Right ventricle myocardium inferior (tissue), 1 donor: ENCODE measurements at regions not wholly inside any gene's neighbourhood (a gene's known extent, or its start where the extent isn't known, plus 50 kb on each side); places are given as distances from the start of the nearest gene placed in this dataset.

ENCODE experiments used
- ATAC-seq: fragments of 200-7000 bp; cut with Tn5 transposase; one replicate; pipeline ENCODE4 v1.9.1; 2020; ENCODE audit warnings: mild to moderate bottlenecking, moderate library complexity
- DNase-seq: peaks from one replicate; pipeline ENCODE4 v3.0.0; 2021; ENCODE audit errors: missing footprints
- intact Hi-C: fragments of 100-400 bp; cut with DNase I; formaldehyde crosslinking; loops from one replicate; pipeline ENCODE4 v1.11.0; 2022
- donor health status: DM: no; HTN: yes; CAD: no; lungs with severe emphysema.

- no peak for DNase-seq
- no peak for ATAC-seq
- intact Hi-C loops = no loop called here
Measured at GRCh38 chr17:70013911-70014310, 61.1 kb upstream of the KCNJ16 start.

- DNase-seq (no peak), ATAC-seq (no peak)
- intact Hi-C loops = no loop called here
Measured at GRCh38 chr17:70017112-70017511, 57.9 kb upstream of the KCNJ16 start.

GRCh38 chr17:70017941-70018340 is 57.1 kb upstream of the KCNJ16 start:
- ATAC-seq = no peak
- no peak for DNase-seq
- intact Hi-C loops = no loop called here

- ATAC-seq (no peak), DNase-seq (no peak)
- intact Hi-C loops = no loop called here
Measured at GRCh38 chr17:70021726-70022125, 53.3 kb upstream of the KCNJ16 start.

GRCh38 chr17:70022175-70022574 is 52.9 kb upstream of the KCNJ16 start:
- no peak for ATAC-seq
- intact Hi-C loops = no loop called here
- no peak for DNase-seq

- ATAC-seq (no peak), DNase-seq (no peak)
- intact Hi-C loops = no loop called here
Measured at GRCh38 chr17:70024253-70024652, 50.8 kb upstream of the KCNJ16 start.
